ENCODE measurements at regions not wholly inside any gene's neighbourhood (a gene's known extent, or its start where the extent isn't known, plus 50 kb on each side); places are given as distances from the start of the nearest gene placed in this dataset.

GRCh38 chr2:149871091-149871885 lies 283.7 kb upstream of the MMADHC start:
- POLR2A ChIA-PET: no interaction called here
- no peaks in the 10 kb centered on the region for H3K79me2 ChIP-seq (ENCODE audit: insufficient read depth, low read length)
- H3K27me3 ChIP-seq (ENCODE audit: insufficient read depth, low read length): no peaks in the 10 kb centered on the region
- H3K9ac ChIP-seq (ENCODE audit: low read length): no peak overlapping the region
- H3K4me1 ChIP-seq (ENCODE audit: control insufficient read depth in 1 of 2, insufficient read depth in 2 of 2, low read length in 2 of 2): no peaks in the 10 kb centered on the region
- CTCF ChIA-PET: no interaction called here
- no peaks in the 10 kb centered on the region for H3K9me2 ChIP-seq (ENCODE audit: insufficient read depth)
- DNase-seq (ENCODE audit: low read depth, low spot score) (no peak), ATAC-seq (no peak)
- H2AFZ ChIP-seq (ENCODE audit: low read depth, low read length, poor library complexity, severe bottlenecking): no peak overlapping the region
- H3K36me3 ChIP-seq (ENCODE audit: control insufficient read depth in 1 of 2, insufficient read depth in 2 of 2, low read length in 2 of 2): no peaks in the 10 kb centered on the region
- RAD21 ChIA-PET (ENCODE audit: low non-redundant PET in 1 of 2, low total read pairs in 2 of 2, uncharacterized antibody in 2 of 2, unreplicated experiment in 2 of 2): no interaction called here
- H3K4me2 ChIP-seq (ENCODE audit: low read length): no peak overlapping the region
- no peaks in the 10 kb centered on the region for H4K20me1 ChIP-seq (ENCODE audit: insufficient read depth)
- BruUV-seq (replicated peaks): no TSS peak
- H3K9me3 ChIP-seq (ENCODE audit: control insufficient read depth in 1 of 2, insufficient read depth in 1 of 2, low read depth in 1 of 2, low read length in 2 of 2): no peaks in the 10 kb centered on the region
- H3K4me3 ChIP-seq (replicated peaks in 1 of 2; ENCODE audit: low read depth in 1 of 2, low read length in 2 of 2): no peak overlapping the region
- intact Hi-C loops (cut with micrococcal nuclease): no loop called here
- TF ChIP-seq ELF1 (IDR thresholded peaks at IDR 0.05; ENCODE audit: borderline replicate concordance, low read depth) (no peak), ZNF274 (IDR thresholded peaks at IDR 0.05; ENCODE audit: low read depth, low read length) (no peak), YY1 (IDR thresholded peaks at IDR 0.05; ENCODE audit: extremely low read depth, insufficient replicate concordance, low read depth, low read length) (no peak), EGR1 (IDR thresholded peaks at IDR 0.05; ENCODE audit: low read depth) (no peak), FOSL1 (IDR thresholded peaks at IDR 0.05; ENCODE audit: low read depth) (no peak), SIN3A (IDR thresholded peaks at IDR 0.05; ENCODE audit: low read depth) (no peak)
- H3K27ac ChIP-seq (ENCODE audit: low read depth, low read length): no peak overlapping the region

GRCh38 chr2:149863227-149863626 lies 275.7 kb upstream of the MMADHC start:
- intact Hi-C loops (cut with micrococcal nuclease): no loop called here
- RAD21 ChIA-PET (ENCODE audit: low non-redundant PET in 1 of 2, low total read pairs in 2 of 2, uncharacterized antibody in 2 of 2, unreplicated experiment in 2 of 2): no interaction called here
- no peaks in the 10 kb centered on the region for H3K36me3 ChIP-seq (ENCODE audit: control insufficient read depth in 1 of 2, insufficient read depth in 2 of 2, low read length in 2 of 2)
- H2AFZ ChIP-seq (ENCODE audit: low read depth, low read length, poor library complexity, severe bottlenecking): no peak overlapping the region
- no peak overlapping the region for H3K4me3 ChIP-seq (replicated peaks in 1 of 2; ENCODE audit: low read depth in 1 of 2, low read length in 2 of 2)
- H3K79me2 ChIP-seq (ENCODE audit: insufficient read depth, low read length): no peaks in the 10 kb centered on the region
- H3K9me3 ChIP-seq (ENCODE audit: control insufficient read depth in 1 of 2, insufficient read depth in 1 of 2, low read depth in 1 of 2, low read length in 2 of 2): no peaks in the 10 kb centered on the region
- CTCF ChIA-PET: no interaction called here
- DNase-seq (ENCODE audit: low read depth, low spot score): no peak
- no peak overlapping the region for H3K27ac ChIP-seq (ENCODE audit: low read depth, low read length)
- H3K27me3 ChIP-seq (ENCODE audit: insufficient read depth, low read length): no peaks in the 10 kb centered on the region
- ATAC-seq: no peak
- no peak overlapping the region for H3K4me2 ChIP-seq (ENCODE audit: low read length)
- H4K20me1 ChIP-seq (ENCODE audit: insufficient read depth): no peaks in the 10 kb centered on the region
- TF ChIP-seq FOSL1 (IDR thresholded peaks at IDR 0.05; ENCODE audit: low read depth): no peak
- no peak for TF ChIP-seq YY1 (IDR thresholded peaks at IDR 0.05; ENCODE audit: extremely low read depth, insufficient replicate concordance, low read depth, low read length)
- no peak for TF ChIP-seq ELF1 (IDR thresholded peaks at IDR 0.05; ENCODE audit: borderline replicate concordance, low read depth)
- TF ChIP-seq EZH2phosphoT487 (IDR thresholded peaks at IDR 0.05; ENCODE audit: borderline replicate concordance): no peak
- no peak for TF ChIP-seq SP1 (IDR thresholded peaks at IDR 0.05; ENCODE audit: low read depth)
- no peak for TF ChIP-seq EZH2 (IDR thresholded peaks at IDR 0.05)
- TF ChIP-seq POLR2A (IDR thresholded peaks at IDR 0.05; ENCODE audit: borderline replicate concordance, extremely low read depth, insufficient read depth, insufficient read length): no peak
- no peak for TF ChIP-seq ATF3 (IDR thresholded peaks at IDR 0.05)
- no peak for TF ChIP-seq SRF (IDR thresholded peaks at IDR 0.05; ENCODE audit: low read depth)
- no peak for TF ChIP-seq POLR2AphosphoS5 (IDR thresholded peaks at IDR 0.05; ENCODE audit: low read depth, low read length)
- POLR2A ChIA-PET: no interaction called here
- H3K4me1 ChIP-seq (ENCODE audit: control insufficient read depth in 1 of 2, insufficient read depth in 2 of 2, low read length in 2 of 2): no peaks in the 10 kb centered on the region; a peak in 1 of 4 replicates
- no peaks in the 10 kb centered on the region for H3K9me2 ChIP-seq (ENCODE audit: insufficient read depth)
- H3K9ac ChIP-seq (ENCODE audit: low read length): no peak overlapping the region
- no TSS peak for BruUV-seq (replicated peaks)
